Liver (tissue), 8 donors: ENCODE measurements at regions not wholly inside any gene's neighbourhood (a gene's known extent, or its start where the extent isn't known, plus 50 kb on each side); places are given as distances from the start of the nearest gene placed in this dataset.

Source experiments
- DNase-seq: peaks from one replicate; pipeline ENCODE4 v3.0.0-alpha.2; 2017; ENCODE audit warnings: low spot score
- H3K27ac ChIP-seq, 2 donors: one replicate each; pipeline ENCODE4 v1.7.0; 2013; ENCODE audit warnings: inconsistent platforms in 2 of 2, low read length in 2 of 2, control low read depth in 1 of 2, low read depth in 1 of 2, mild to moderate bottlenecking in 1 of 2
- H3K27me3 ChIP-seq, 4 donors: one replicate each; pipeline versions ENCODE4 v1.6.1 to v1.7.0; 2013; ENCODE audit warnings: low read length in 3 of 4, inconsistent platforms in 1 of 4, mild to moderate bottlenecking in 1 of 4, moderate library complexity in 1 of 4; ENCODE audit not compliant: control insufficient read depth in 4 of 4, insufficient read depth in 4 of 4
- H3K36me3 ChIP-seq, 4 donors: one replicate each; pipeline versions ENCODE4 v1.6.1 to v1.7.0; 2013; ENCODE audit warnings: low read length in 3 of 4, mild to moderate bottlenecking in 3 of 4, low read depth in 1 of 4, moderate library complexity in 1 of 4; ENCODE audit not compliant: control insufficient read depth in 4 of 4, insufficient read depth in 3 of 4
- H3K4me1 ChIP-seq, 4 donors: one replicate each; pipeline versions ENCODE4 v1.6.1 to v1.7.0; 2013; ENCODE audit warnings: low read length in 3 of 4, mild to moderate bottlenecking in 3 of 4, moderate library complexity in 1 of 4; ENCODE audit not compliant: control insufficient read depth in 4 of 4, insufficient read depth in 4 of 4
- H3K4me3 ChIP-seq, 3 donors: one replicate each; pipeline versions ENCODE4 v1.6.1 to v1.7.0; 2013; ENCODE audit warnings: low read length in 3 of 3, control low read depth in 1 of 3, low read depth in 1 of 3, mild to moderate bottlenecking in 1 of 3
- H3K9ac ChIP-seq, 2 donors: one replicate each; pipeline ENCODE4 v1.7.0; 2013; ENCODE audit warnings: low read length in 2 of 2, mild to moderate bottlenecking in 2 of 2, moderate library complexity in 2 of 2, control low read depth in 1 of 2, low read depth in 1 of 2
- H3K9me3 ChIP-seq, 4 donors: one replicate each; pipeline versions ENCODE4 v1.6.1 to v1.7.0; 2013; ENCODE audit warnings: low read length in 3 of 4; ENCODE audit not compliant: control insufficient read depth in 4 of 4
- ATF3 ChIP-seq: IDR thresholded peaks from 2 replicates; pipeline ENCODE4 v1.6.1; 2016; ENCODE audit warnings: antibody characterized with exemption
- CTCF ChIP-seq: fragments of 150-350 bp; IDR thresholded peaks from 2 replicates; pipeline ENCODE4 v1.5.1; 2017; ENCODE audit warnings: improper control_type of control experiment, low read depth, low read length; ENCODE audit not compliant: missing input control
- EGR1 ChIP-seq, 2 donors: IDR thresholded peaks; 2 replicates each; pipeline ENCODE4 v1.6.1; 2016 to 2018; ENCODE audit warnings: antibody characterized with exemption in 2 of 2, low read depth in 2 of 2
- FOXA2 ChIP-seq: IDR thresholded peaks from 2 replicates; pipeline ENCODE4 v1.6.1; 2016; ENCODE audit warnings: antibody characterized with exemption
- GABPA ChIP-seq, 2 donors: IDR thresholded peaks in 1 of 2; conservative IDR thresholded peaks in 1 of 2; 2 replicates each; pipeline ENCODE4 v1.6.1; 2016; ENCODE audit warnings: antibody characterized with exemption in 2 of 2, mild to moderate bottlenecking in 1 of 2, moderate library complexity in 1 of 2
- HNF4G ChIP-seq: IDR thresholded peaks from 2 replicates; pipeline ENCODE4 v1.6.1; 2016; ENCODE audit warnings: antibody characterized with exemption
- MAX ChIP-seq: IDR thresholded peaks from 2 replicates; pipeline ENCODE4 v1.6.1; 2016; ENCODE audit warnings: antibody characterized with exemption
- NR2F2 ChIP-seq: IDR thresholded peaks from 2 replicates; pipeline ENCODE4 v1.6.1; 2016; ENCODE audit warnings: antibody characterized with exemption
- RAD21 ChIP-seq, 2 donors: IDR thresholded peaks; 2 replicates each; pipeline ENCODE4 v1.6.1; 2016; ENCODE audit warnings: antibody characterized with exemption in 2 of 2, mild to moderate bottlenecking in 2 of 2
- REST ChIP-seq: IDR thresholded peaks from 2 replicates; pipeline ENCODE4 v1.6.1; 2016; ENCODE audit warnings: antibody characterized with exemption, mild to moderate bottlenecking
- TAF1 ChIP-seq: conservative IDR thresholded peaks from 2 replicates; pipeline ENCODE4 v1.6.1; 2016; ENCODE audit warnings: antibody characterized with exemption, mild to moderate bottlenecking
- YY1 ChIP-seq: IDR thresholded peaks from 2 replicates; pipeline ENCODE4 v1.6.1; 2016; ENCODE audit warnings: antibody characterized with exemption, mild to moderate bottlenecking
- ZBTB33 ChIP-seq: IDR thresholded peaks from 2 replicates; pipeline ENCODE4 v1.6.1; 2016; ENCODE audit warnings: antibody characterized with exemption
- WGBS: extraction: QIAGEN DNeasy Blood & Tissue Kit; methylation state at CpG from one replicate; pipeline ENCODE4 v1.1.7; 2013; 5-methylcytosine and 5-hydroxymethylcytosine counted together
- donor health status: healthy.
- donor health status: healthy.
- donor health status: healthy.
- donor health status: healthy.
- donor health status: healthy.

GRCh38 chr4:81574991-81575390, 103.3 kb upstream of the RASGEF1B start (continued):
- TF ChIP-seq REST (no peak), ATF3 (no peak)

GRCh38 chr4:81573840-81574239, 102.1 kb upstream of the RASGEF1B start:
- 82% methylated on average over 4 of the region's 4 CpGs for WGBS
- no peaks in the 10 kb centered on the region for H3K27me3 ChIP-seq
- H3K9ac ChIP-seq: no peak overlapping the region
- no peak overlapping the region for H3K4me3 ChIP-seq
- H3K9me3 ChIP-seq: no peaks in the 10 kb centered on the region
- H3K27ac ChIP-seq: no peak overlapping the region
- H3K36me3 ChIP-seq: no peaks in the 10 kb centered on the region
- peaks cover 4 to 37% (median 18%) of the 10 kb centered on the region in 4 donors for H3K4me1 ChIP-seq
- no peak for TF ChIP-seq YY1
- TF ChIP-seq ATF3: no peak
- no peak for TF ChIP-seq CTCF
- no peak for TF ChIP-seq EGR1 (IDR thresholded peaks at IDR 0.05; ENCODE audit: low read depth in 2 of 2)
- TF ChIP-seq GABPA (IDR thresholded peaks at IDR 0.05 in 1 of 2, conservative IDR thresholded peaks at IDR 0.05 in 1 of 2): no peak
- TF ChIP-seq ZBTB33: no peak
- no peak for TF ChIP-seq NR2F2
- no peak for DNase-seq

- DNase-seq: no peak
- H3K9ac ChIP-seq: no peak overlapping the region
- no peaks in the 10 kb centered on the region for H3K36me3 ChIP-seq
- peak overlapping the region; percentile 49 to 59 for H3K27ac ChIP-seq
- no peaks in the 10 kb centered on the region for H3K27me3 ChIP-seq
- no peaks in the 10 kb centered on the region for H3K9me3 ChIP-seq
- H3K4me3 ChIP-seq: no peak overlapping the region
- peaks cover 4 to 34% (median 18%) of the 10 kb centered on the region in 4 donors for H3K4me1 ChIP-seq
- no peak for TF ChIP-seq GABPA (IDR thresholded peaks at IDR 0.05 in 1 of 2, conservative IDR thresholded peaks at IDR 0.05 in 1 of 2)
- peak; percentile 78 for TF ChIP-seq FOXA2
- TF ChIP-seq RAD21 (IDR thresholded peaks at IDR 0.05): peak; percentile 26 to 44
- no peak for TF ChIP-seq TAF1
- TF ChIP-seq HNF4G: no peak
- no peak for TF ChIP-seq ZBTB33
- peak; percentile 34 for TF ChIP-seq MAX
- no peak for TF ChIP-seq ATF3
- peak; percentile 37 for TF ChIP-seq YY1
- no peak for TF ChIP-seq NR2F2
- TF ChIP-seq CTCF: no peak
These were observed 100.7 kb upstream of the RASGEF1B start for GRCh38 chr4:81572402-81572801.
